Progenitor cell of endocrine pancreas (in vitro differentiated cells): ENCODE measurements at regions not wholly inside any gene's neighbourhood (a gene's known extent, or its start where the extent isn't known, plus 50 kb on each side); places are given as distances from the start of the nearest gene placed in this dataset.

Experiments
- DNase-seq: peaks from one replicate; pipeline ENCODE4 v3.0.0; 2021; ENCODE audit warnings: low spot score; ENCODE audit not compliant: unreplicated experiment
- H3K27ac Mint-ChIP-seq: 2 replicates; pipeline ENCODE4 v1.8.0; 2021; ENCODE audit warnings: mild to moderate bottlenecking, moderate library complexity, mixed read lengths
- H3K27me3 Mint-ChIP-seq: 2 replicates; pipeline ENCODE4 v1.8.0; 2021; ENCODE audit warnings: mixed read lengths
- H3K36me3 Mint-ChIP-seq: 2 replicates; pipeline ENCODE4 v1.8.0; 2022; ENCODE audit warnings: mixed read lengths; ENCODE audit not compliant: insufficient read depth
- H3K4me1 Mint-ChIP-seq: 2 replicates; pipeline ENCODE4 v1.8.0; 2021; ENCODE audit warnings: low read depth, mixed read lengths
- H3K4me3 Mint-ChIP-seq: 2 replicates; pipeline ENCODE4 v1.8.0; 2021; ENCODE audit warnings: low read depth, mild to moderate bottlenecking, moderate library complexity, mixed read lengths
- H3K9me3 Mint-ChIP-seq: 2 replicates; pipeline ENCODE4 v1.8.0; 2021; ENCODE audit warnings: low read depth, mixed read lengths
- TF ChIP-seq, protein P1 (sequence below): fragments of 200-600 bp; sonication (generic); IDR thresholded peaks from one replicate; pipeline ENCODE4 v1.5.0; 2021; ENCODE audit warnings: antibody characterized with exemption, mild to moderate bottlenecking; ENCODE audit not compliant: unreplicated experiment

DNA sequence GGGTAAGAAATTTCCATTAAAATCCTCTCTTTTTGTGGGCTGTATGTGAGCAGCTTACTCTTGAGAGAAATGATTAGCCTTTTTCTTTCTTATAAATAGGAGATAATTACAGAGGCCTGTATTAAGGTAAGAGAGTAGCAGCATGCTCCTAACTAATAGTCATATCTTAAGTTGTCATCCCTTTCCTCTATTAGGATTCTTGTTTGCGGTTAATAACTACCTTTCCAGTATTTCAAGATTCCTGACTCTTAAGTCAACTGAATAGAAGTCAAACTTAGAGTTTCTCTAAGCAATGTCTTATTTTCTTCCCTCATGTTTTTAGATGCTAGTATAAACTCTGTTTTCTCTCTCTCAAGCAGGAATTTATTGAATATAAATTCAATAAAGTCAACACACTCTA is 139.9 kb upstream of the GPRIN3 start:
- TF ChIP-seq, protein P1, sequence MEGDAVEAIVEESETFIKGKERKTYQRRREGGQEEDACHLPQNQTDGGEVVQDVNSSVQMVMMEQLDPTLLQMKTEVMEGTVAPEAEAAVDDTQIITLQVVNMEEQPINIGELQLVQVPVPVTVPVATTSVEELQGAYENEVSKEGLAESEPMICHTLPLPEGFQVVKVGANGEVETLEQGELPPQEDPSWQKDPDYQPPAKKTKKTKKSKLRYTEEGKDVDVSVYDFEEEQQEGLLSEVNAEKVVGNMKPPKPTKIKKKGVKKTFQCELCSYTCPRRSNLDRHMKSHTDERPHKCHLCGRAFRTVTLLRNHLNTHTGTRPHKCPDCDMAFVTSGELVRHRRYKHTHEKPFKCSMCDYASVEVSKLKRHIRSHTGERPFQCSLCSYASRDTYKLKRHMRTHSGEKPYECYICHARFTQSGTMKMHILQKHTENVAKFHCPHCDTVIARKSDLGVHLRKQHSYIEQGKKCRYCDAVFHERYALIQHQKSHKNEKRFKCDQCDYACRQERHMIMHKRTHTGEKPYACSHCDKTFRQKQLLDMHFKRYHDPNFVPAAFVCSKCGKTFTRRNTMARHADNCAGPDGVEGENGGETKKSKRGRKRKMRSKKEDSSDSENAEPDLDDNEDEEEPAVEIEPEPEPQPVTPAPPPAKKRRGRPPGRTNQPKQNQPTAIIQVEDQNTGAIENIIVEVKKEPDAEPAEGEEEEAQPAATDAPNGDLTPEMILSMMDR: no peak

DNA sequence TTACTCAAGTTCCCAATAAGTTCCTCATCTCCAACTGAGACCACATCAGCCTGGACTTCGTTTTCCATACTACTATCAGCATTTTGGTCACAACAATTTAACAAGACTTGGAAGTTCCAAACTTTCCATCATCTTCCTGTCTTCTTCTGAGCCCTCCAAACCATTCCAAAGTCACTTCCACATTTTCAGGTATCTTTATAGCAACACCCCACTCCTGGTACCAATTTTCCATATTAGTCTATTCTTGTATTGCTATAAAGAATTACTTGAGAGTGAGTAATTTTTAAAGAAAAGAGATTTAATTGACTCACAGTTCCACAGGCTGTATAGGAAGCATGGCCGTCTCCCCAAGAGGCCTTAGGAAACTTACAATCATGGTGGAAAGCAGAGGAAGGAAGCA is 138.6 kb upstream of the GPRIN3 start:
- no peak for DNase-seq
- TF ChIP-seq, protein P1: no peak
- H3K27ac Mint-ChIP-seq: no peak overlapping the region
- peaks cover 3% of the 10 kb centered on the region for H3K36me3 Mint-ChIP-seq
- H3K27me3 Mint-ChIP-seq: no peaks in the 10 kb centered on the region
- H3K9me3 Mint-ChIP-seq: peaks cover 26% of the 10 kb centered on the region
- no peaks in the 10 kb centered on the region for H3K4me1 Mint-ChIP-seq
- H3K4me3 Mint-ChIP-seq: no peak overlapping the region

More for the DNA sequence above, 139.9 kb upstream of the GPRIN3 start:
- DNase-seq: no peak
- peaks cover 3% of the 10 kb centered on the region for H3K36me3 Mint-ChIP-seq
- H3K4me3 Mint-ChIP-seq: no peak overlapping the region
- H3K27ac Mint-ChIP-seq: no peak overlapping the region
- H3K27me3 Mint-ChIP-seq: no peaks in the 10 kb centered on the region
- no peaks in the 10 kb centered on the region for H3K4me1 Mint-ChIP-seq
- H3K9me3 Mint-ChIP-seq: peaks cover 23% of the 10 kb centered on the region

DNA sequence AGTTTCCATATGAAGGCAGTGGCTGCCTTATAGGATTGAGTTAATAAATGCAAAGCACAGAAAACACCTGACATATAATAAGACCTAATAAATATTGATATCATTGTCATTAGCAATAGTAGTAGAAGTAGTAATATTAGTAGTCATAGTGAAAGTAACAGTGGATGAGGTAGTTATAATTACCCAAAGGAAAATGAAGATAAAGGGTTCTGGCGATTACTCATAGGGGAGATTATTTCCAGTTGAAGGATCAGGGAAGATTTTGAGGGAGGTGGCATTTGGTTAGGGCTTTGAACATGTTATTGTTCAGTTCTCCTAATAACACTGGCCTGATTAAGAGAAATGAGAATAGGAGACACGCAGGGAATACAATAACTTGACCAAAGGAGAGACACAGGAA is 131.9 kb upstream of the GPRIN3 start:
- H3K27ac Mint-ChIP-seq: no peak overlapping the region
- TF ChIP-seq, protein P1: no peak
- no peak overlapping the region for H3K4me3 Mint-ChIP-seq
- peaks cover 9% of the 10 kb centered on the region for H3K9me3 Mint-ChIP-seq
- DNase-seq: no peak
- peaks cover 1% of the 10 kb centered on the region for H3K4me1 Mint-ChIP-seq
- H3K36me3 Mint-ChIP-seq: no peaks in the 10 kb centered on the region
- H3K27me3 Mint-ChIP-seq: no peaks in the 10 kb centered on the region

DNA sequence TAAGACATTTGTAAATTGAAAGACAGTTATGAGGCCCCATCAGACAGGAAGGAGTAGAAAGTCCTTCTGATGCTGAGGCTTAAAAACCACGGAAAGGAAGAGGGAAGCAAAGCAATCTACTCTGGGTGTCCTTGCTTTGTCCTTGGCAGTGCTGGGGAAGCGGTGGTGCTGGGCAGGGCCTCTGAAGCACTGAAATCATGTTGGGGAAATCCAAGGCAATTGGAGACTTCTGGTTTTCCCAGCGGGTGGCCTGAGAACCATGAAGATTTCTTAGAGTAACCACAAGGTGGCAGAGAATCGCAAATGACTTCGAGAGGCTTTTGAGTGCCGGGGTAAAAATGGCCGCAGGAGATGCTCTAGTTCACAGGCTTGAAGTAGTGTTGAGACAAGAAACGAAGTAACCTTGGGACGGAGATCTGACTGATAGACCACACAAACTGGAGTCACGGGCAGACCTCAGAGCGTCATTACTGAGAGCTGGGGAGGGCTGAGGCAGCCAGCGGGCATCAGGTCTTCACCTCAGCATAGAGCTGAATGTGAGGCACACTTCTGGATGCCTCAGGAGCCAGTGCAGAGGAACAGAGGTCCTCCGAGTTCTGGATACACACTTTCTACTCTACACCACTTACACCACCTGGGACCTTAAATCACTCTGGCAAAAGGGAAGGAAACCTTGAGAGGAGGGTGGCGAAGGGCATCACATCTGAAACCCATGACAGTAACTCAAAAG is 130.7 kb upstream of the GPRIN3 start:
- Mint-ChIP-seq H3K9me3 (peaks cover 6% of the 10 kb centered on the region), H3K27ac (no peak overlapping the region), H3K36me3 (no peaks in the 10 kb centered on the region), H3K4me3 (no peak overlapping the region), H3K4me1 (peaks cover 1% of the 10 kb centered on the region), H3K27me3 (no peaks in the 10 kb centered on the region)
- TF ChIP-seq, protein P1: peak; percentile 55
- peak; percentile 13 for DNase-seq

DNA sequence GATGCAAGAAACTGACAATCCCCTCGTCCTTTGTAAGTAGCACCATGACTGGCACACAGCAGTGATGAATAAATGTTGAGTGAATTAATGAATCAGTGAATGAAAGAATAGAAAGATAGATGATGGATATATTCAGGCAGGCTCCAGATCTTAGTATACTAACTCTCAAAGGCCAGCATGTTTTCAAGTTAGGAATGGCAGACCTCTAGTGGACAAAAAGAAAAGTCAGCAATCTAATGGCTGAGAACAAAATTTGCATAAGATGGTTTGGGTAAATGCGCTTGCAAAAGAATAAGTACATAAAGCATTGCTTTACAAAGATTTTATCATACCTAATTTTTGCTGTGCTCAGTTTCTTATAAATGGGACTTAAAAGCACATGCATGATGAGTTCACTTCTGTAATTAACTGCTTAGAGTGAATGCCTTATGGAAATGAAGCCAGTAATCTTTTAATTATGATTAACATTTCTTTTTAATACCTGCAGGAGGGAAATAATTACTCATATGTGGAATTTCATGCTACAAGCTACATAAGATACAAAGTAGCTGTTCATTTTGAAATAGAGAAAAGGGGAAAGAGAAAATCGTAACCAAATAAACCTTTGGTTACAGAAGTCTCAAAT is 126.9 kb upstream of the GPRIN3 start:
- H3K4me1 Mint-ChIP-seq: no peaks in the 10 kb centered on the region
- no peaks in the 10 kb centered on the region for H3K36me3 Mint-ChIP-seq
- no peak for DNase-seq
- H3K4me3 Mint-ChIP-seq: no peak overlapping the region
- no peaks in the 10 kb centered on the region for H3K9me3 Mint-ChIP-seq
- H3K27me3 Mint-ChIP-seq: no peaks in the 10 kb centered on the region
- no peak overlapping the region for H3K27ac Mint-ChIP-seq
- TF ChIP-seq, protein P1: peak; percentile 78
